ENCODE measurements at regions not wholly inside any gene's neighbourhood (a gene's known extent, or its start where the extent isn't known, plus 50 kb on each side); places are given as distances from the start of the nearest gene placed in this dataset.

- 0 out of 2 replicates have a peak, but pooled peaks cover 1% of the 10 kb centered on the region for H3K27me3 ChIP-seq (ENCODE audit: control insufficient read depth, low read length)
- H3K27ac ChIP-seq (ENCODE audit: low read depth, low read length), result no peak overlapping the region
- no peaks in the 10 kb centered on the region for H4K20me1 ChIP-seq (ENCODE audit: control insufficient read depth, insufficient read depth, low read depth, low read length)
- H3K9me2 ChIP-seq (replicated peaks; ENCODE audit: control insufficient read depth, low read length), result no peaks in the 10 kb centered on the region
- H3K4me2 ChIP-seq (ENCODE audit: low read length), result no peak overlapping the region
- H3K36me3 ChIP-seq (ENCODE audit: control insufficient read depth, low read length), result no peaks in the 10 kb centered on the region
- TF ChIP-seq EZH2phosphoT487 (IDR thresholded peaks at IDR 0.05; ENCODE audit: borderline replicate concordance, low read length), result no peak
- TF ChIP-seq CTCF (IDR thresholded peaks at IDR 0.05; ENCODE audit: low read depth, low read length, poor library complexity, severe bottlenecking), result no peak
- no peaks in the 10 kb centered on the region for H3F3A ChIP-seq (ENCODE audit: control insufficient read depth, insufficient read depth)
- H3K79me2 ChIP-seq (ENCODE audit: control insufficient read depth, low read length), result no peaks in the 10 kb centered on the region
- no peak overlapping the region for H3K4me3 ChIP-seq (ENCODE audit: low read length)
- H3K4me1 ChIP-seq (ENCODE audit: control insufficient read depth, low read length), result no peaks in the 10 kb centered on the region
- H3K9me3 ChIP-seq (ENCODE audit: control insufficient read depth, insufficient read depth, low read length), result no peaks in the 10 kb centered on the region
Measured at GRCh38 chr16:22751685-22752084, 62.3 kb upstream of the HS3ST2 start.

- Histone ChIP-seq H3K36me3 (ENCODE audit: control insufficient read depth, low read length) (no peaks in the 10 kb centered on the region), H3K27me3 (ENCODE audit: control insufficient read depth, low read length) (0 out of 2 replicates have a peak, but pooled peaks cover 3% of the 10 kb centered on the region), H3K27ac (ENCODE audit: low read depth, low read length) (no peak overlapping the region), H3K4me3 (ENCODE audit: low read length) (no peak overlapping the region), H3F3A (ENCODE audit: control insufficient read depth, insufficient read depth) (no peaks in the 10 kb centered on the region), H3K79me2 (ENCODE audit: control insufficient read depth, low read length) (no peaks in the 10 kb centered on the region), H3K9me2 (replicated peaks; ENCODE audit: control insufficient read depth, low read length) (no peaks in the 10 kb centered on the region), H4K20me1 (ENCODE audit: control insufficient read depth, insufficient read depth, low read depth, low read length) (no peaks in the 10 kb centered on the region), H3K4me1 (ENCODE audit: control insufficient read depth, low read length) (no peaks in the 10 kb centered on the region), H3K9me3 (ENCODE audit: control insufficient read depth, insufficient read depth, low read length) (no peaks in the 10 kb centered on the region), H3K4me2 (ENCODE audit: low read length) (no peak overlapping the region)
- TF ChIP-seq EZH2phosphoT487 (IDR thresholded peaks at IDR 0.05; ENCODE audit: borderline replicate concordance, low read length) (no peak), CTCF (IDR thresholded peaks at IDR 0.05; ENCODE audit: low read depth, low read length, poor library complexity, severe bottlenecking) (no peak)
Measured at GRCh38 chr16:22753451-22753850, 60.5 kb upstream of the HS3ST2 start.

GRCh38 chr16:22754577-22754976 is 59.4 kb upstream of the HS3ST2 start:
- Histone ChIP-seq H3F3A (ENCODE audit: control insufficient read depth, insufficient read depth) (no peaks in the 10 kb centered on the region), H3K4me3 (ENCODE audit: low read length) (no peak overlapping the region), H3K4me1 (ENCODE audit: control insufficient read depth, low read length) (no peaks in the 10 kb centered on the region), H3K9me3 (ENCODE audit: control insufficient read depth, insufficient read depth, low read length) (no peaks in the 10 kb centered on the region), H3K36me3 (ENCODE audit: control insufficient read depth, low read length) (no peaks in the 10 kb centered on the region), H3K79me2 (ENCODE audit: control insufficient read depth, low read length) (no peaks in the 10 kb centered on the region), H3K9me2 (replicated peaks; ENCODE audit: control insufficient read depth, low read length) (no peaks in the 10 kb centered on the region), H3K4me2 (ENCODE audit: low read length) (no peak overlapping the region), H3K27me3 (ENCODE audit: control insufficient read depth, low read length) (0 out of 2 replicates have a peak, but pooled peaks cover 3% of the 10 kb centered on the region), H3K27ac (ENCODE audit: low read depth, low read length) (no peak overlapping the region), H4K20me1 (ENCODE audit: control insufficient read depth, insufficient read depth, low read depth, low read length) (no peaks in the 10 kb centered on the region)
- TF ChIP-seq EZH2phosphoT487 (IDR thresholded peaks at IDR 0.05; ENCODE audit: borderline replicate concordance, low read length), result no peak
- no peak for TF ChIP-seq CTCF (IDR thresholded peaks at IDR 0.05; ENCODE audit: low read depth, low read length, poor library complexity, severe bottlenecking)
